Fibroblast of lung (primary cell): ENCODE measurements at regions not wholly inside any gene's neighbourhood (a gene's known extent, or its start where the extent isn't known, plus 50 kb on each side); places are given as distances from the start of the nearest gene placed in this dataset.

ENCODE experiments used
- CTCF ChIP-seq, 2 donors: IDR thresholded peaks in 1 of 2; conservative IDR thresholded peaks in 1 of 2; 1 replicate in 1 of 2; 2 replicates in 1 of 2; pipeline ENCODE4 v1.5.1; 2011 to 2012; ENCODE audit warnings: low read length in 2 of 2, control low read depth in 1 of 2, inconsistent platforms in 1 of 2, low read depth in 1 of 2, mild to moderate bottlenecking in 1 of 2
- EZH2 ChIP-seq: IDR thresholded peaks from 2 replicates; pipeline ENCODE4 v1.5.1; 2012; ENCODE audit warnings: low read length, control low read depth, mild to moderate bottlenecking; ENCODE audit errors: missing control alignments

DNA sequence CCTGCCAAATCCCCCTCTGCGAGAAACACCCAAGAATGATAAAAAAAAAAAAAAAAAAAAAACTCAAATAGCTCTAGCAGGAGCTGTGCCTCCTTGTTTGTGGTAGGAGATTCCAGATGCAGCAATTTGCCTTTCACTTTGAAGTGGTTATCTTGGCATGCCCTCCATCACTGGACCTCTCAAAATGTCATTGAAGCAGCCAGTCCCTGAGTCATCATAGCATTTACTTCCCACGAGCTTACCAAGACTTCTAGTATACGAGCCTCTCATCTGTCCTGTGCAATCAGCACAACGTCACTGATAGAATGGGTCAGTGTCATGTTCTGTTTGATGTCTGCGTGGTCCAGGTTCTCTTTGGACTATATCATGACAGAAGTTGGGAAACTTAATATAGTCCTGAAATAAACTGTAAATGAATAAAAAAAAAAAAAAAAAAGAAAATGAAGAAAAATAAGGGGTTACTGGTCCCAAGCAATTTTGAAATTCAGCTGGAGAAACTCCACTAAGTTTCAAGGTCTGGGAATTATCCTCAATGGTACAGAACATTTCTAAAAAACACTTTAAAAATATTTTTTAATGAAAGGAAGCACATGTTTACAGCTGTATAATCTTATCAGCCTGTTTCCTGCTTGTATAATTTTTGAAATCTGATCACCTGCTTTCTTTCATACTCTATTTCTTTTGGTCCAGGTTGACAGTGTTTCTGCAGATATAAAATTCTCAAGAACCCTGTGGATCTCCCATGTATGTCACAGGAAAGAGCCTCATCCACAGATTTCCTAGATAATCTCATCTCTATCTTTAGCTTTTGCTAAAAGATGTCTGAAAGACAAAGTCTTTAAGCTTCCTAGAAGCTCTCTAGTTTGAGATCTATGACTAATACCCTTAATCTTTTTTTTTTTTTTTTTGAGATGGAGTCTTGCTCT is 74.1 kb upstream of the EHBP1 start:
- TF ChIP-seq CTCF (conservative IDR thresholded peaks at IDR 0.05 in 1 of 2, IDR thresholded peaks at IDR 0.05 in 1 of 2; ENCODE audit: low read depth in 1 of 2, low read length in 2 of 2) (no peak), EZH2 (no peak)
